T-helper 2 cell treated with Interferon-gamma antibody and Interleukin-4, amounts not matched to agents 5 μg/mL and 100 μg/mL, for 36 hours (primary cell): ENCODE measurements at regions not wholly inside any gene's neighbourhood (a gene's known extent, or its start where the extent isn't known, plus 50 kb on each side); places are given as distances from the start of the nearest gene placed in this dataset.
"Not testable (repeated sequence)": the region's sequence is repeated elsewhere in the genome, so short reads cannot be mapped to it uniquely, and the experiment has no call there.

Experiments used
- DNase-seq: peaks from one replicate; pipeline ENCODE4 v3.0.0; 2021; ENCODE audit warnings: low spot score
- H3K27ac Mint-ChIP-seq: one replicate; pipeline ENCODE4 v1.8.0; 2021; ENCODE audit warnings: mild to moderate bottlenecking, mixed read lengths
- H3K27me3 Mint-ChIP-seq: one replicate; pipeline ENCODE4 v1.8.0; 2021; ENCODE audit warnings: low read depth, mixed read lengths
- H3K36me3 Mint-ChIP-seq: one replicate; pipeline ENCODE4 v1.8.0; 2021; ENCODE audit warnings: low read depth, mixed read lengths
- H3K4me1 Mint-ChIP-seq: one replicate; pipeline ENCODE4 v1.8.0; 2021; ENCODE audit warnings: low read depth, mixed read lengths
- H3K4me3 Mint-ChIP-seq: one replicate; pipeline ENCODE4 v1.8.0; 2022; ENCODE audit warnings: mild to moderate bottlenecking, moderate library complexity, mixed read lengths
- H3K9me3 Mint-ChIP-seq: one replicate; pipeline ENCODE4 v1.8.0; 2021; ENCODE audit warnings: mixed read lengths

DNA sequence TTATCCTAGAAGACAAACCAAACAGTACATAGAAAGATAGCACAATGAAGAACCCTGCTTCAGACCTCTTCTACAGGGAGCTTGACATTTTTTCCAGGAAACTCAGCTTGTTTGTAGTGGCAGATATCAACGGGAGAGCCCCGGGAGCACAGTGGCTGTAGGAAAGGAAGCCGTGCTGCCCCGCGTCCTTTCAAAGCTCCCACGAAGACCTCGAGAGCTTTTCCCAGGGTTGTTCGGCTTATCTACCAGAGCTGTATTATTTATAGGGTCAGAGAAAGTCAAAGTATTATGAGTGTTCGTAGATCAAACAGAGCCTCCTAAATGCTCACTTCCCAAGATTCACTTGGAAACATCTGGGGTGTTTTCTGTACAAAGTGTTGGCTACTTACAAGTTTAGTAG is 167.1 kb upstream of the COPS8 start:
- Mint-ChIP-seq H3K9me3 (no peaks in the 10 kb centered on the region), H3K4me3 (no peak overlapping the region), H3K27ac (no peak overlapping the region), H3K27me3 (peaks cover 12% of the 10 kb centered on the region), H3K36me3 (no peaks in the 10 kb centered on the region), H3K4me1 (no peaks in the 10 kb centered on the region)
- no peak for DNase-seq

DNA sequence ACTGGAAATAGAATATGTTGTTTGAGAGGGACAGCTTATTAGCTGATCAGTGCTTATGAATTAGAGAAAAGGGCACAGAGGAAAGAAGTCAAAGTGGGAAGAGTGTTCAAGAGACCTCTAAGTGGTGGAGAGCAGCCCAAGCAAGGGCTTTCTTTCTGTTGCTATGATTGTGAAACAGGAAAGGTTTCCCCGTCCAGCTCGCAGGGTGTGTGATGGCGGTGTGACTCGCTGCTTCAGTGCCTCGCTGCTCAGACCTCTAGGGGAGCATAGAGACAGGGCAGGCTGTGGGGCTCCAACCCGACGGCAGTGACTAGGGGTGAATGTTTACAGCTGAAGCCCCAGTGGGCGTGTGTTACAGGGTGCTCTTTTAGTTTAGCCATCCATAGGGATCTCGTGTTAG is 166.5 kb upstream of the COPS8 start:
- Mint-ChIP-seq H3K27ac (no peak overlapping the region), H3K9me3 (no peaks in the 10 kb centered on the region), H3K27me3 (peaks cover 12% of the 10 kb centered on the region), H3K4me3 (no peak overlapping the region), H3K36me3 (no peaks in the 10 kb centered on the region), H3K4me1 (no peaks in the 10 kb centered on the region)
- DNase-seq, result no peak

GRCh38 chr2:236919801-236920379 is 165.8 kb upstream of the COPS8 start:
- peaks cover 12% of the 10 kb centered on the region for H3K27me3 Mint-ChIP-seq
- not testable (repeated sequence) for DNase-seq, H3K27ac Mint-ChIP-seq, H3K9me3 Mint-ChIP-seq, H3K4me1 Mint-ChIP-seq, H3K36me3 Mint-ChIP-seq, H3K4me3 Mint-ChIP-seq

DNA sequence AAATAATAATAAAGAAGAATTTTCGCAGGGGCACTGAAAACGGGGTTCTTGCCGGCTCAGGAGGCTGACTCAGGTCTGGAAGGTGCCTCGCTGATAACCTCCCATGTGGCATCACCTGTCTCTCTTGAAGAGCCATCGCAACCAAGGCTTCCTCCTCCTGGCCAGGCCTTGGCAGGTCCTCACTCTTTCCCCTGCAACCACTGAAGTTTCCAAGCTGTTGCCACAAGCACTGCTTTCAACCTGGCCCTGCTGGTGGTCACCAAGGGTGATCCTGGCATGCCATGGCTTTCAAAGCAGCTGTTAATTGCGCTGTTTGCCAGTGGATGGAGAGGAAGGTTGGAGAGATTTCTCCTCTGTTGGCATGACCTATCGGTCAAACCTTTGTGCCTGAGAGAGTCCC is 163.6 kb upstream of the COPS8 start:
- peaks cover 20% of the 10 kb centered on the region for H3K27me3 Mint-ChIP-seq
- H3K36me3 Mint-ChIP-seq, result no peaks in the 10 kb centered on the region
- no peak overlapping the region for H3K27ac Mint-ChIP-seq
- H3K4me3 Mint-ChIP-seq, result no peak overlapping the region
- H3K4me1 Mint-ChIP-seq, result no peaks in the 10 kb centered on the region
- no peak for DNase-seq
- H3K9me3 Mint-ChIP-seq, result no peaks in the 10 kb centered on the region

DNA sequence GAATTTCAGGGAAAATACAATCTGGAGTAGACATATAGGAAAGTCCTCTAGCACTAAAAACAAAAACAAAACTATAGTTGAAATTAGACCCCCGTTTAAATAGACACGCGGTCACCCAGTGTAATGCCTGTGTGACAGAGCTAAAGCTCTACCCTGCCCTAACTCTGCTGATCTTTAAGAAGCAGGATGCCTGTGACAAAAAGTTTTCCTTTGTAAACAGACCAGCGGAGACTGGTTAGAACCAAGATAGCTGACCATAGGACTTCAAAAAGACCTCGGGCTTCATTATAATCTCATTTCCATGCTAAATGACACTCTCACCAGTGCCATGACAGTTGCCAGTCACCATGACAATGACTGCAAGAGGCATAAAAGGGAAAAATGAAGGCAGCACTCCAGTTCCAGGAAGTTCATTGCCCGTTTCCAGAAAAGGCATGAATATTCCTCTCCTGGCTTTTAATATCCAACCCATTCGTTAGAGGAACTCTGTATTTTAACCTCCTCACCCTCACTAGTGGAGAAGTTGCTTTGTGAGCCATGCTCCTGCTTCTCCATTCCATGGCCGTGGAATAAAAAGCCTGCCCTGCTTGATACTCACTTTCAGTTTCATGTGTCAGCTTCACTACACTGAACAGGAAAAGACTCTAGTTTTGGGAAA is 157.2 kb upstream of the COPS8 start:
- Mint-ChIP-seq H3K27me3 (peaks cover 23% of the 10 kb centered on the region), H3K4me1 (peaks cover 2% of the 10 kb centered on the region)

GRCh38 chr2:236932831-236933361 is 152.8 kb upstream of the COPS8 start:
- Mint-ChIP-seq H3K4me1 (peaks cover 2% of the 10 kb centered on the region), H3K4me3 (no peak overlapping the region), H3K27ac (no peak overlapping the region), H3K36me3 (no peaks in the 10 kb centered on the region), H3K9me3 (no peaks in the 10 kb centered on the region), H3K27me3 (peaks cover 14% of the 10 kb centered on the region)
- no peak for DNase-seq

More for the DNA sequence above, 157.2 kb upstream of the COPS8 start:
- no peak for DNase-seq
- no peak overlapping the region for H3K27ac Mint-ChIP-seq
- H3K4me3 Mint-ChIP-seq, result peak overlapping the region; percentile 72
- no peaks in the 10 kb centered on the region for H3K36me3 Mint-ChIP-seq
- no peaks in the 10 kb centered on the region for H3K9me3 Mint-ChIP-seq

- Mint-ChIP-seq H3K9me3 (no peaks in the 10 kb centered on the region), H3K27ac (no peak overlapping the region), H3K4me3 (no peak overlapping the region), H3K4me1 (no peaks in the 10 kb centered on the region), H3K27me3 (peaks cover 8% of the 10 kb centered on the region), H3K36me3 (no peaks in the 10 kb centered on the region)
- DNase-seq, result no peak
Measured at GRCh38 chr2:236934166-236934565, 151.5 kb upstream of the COPS8 start.

- Mint-ChIP-seq H3K9me3 (no peaks in the 10 kb centered on the region), H3K27ac (no peak overlapping the region), H3K27me3 (peaks cover 8% of the 10 kb centered on the region), H3K36me3 (no peaks in the 10 kb centered on the region), H3K4me3 (no peak overlapping the region), H3K4me1 (no peaks in the 10 kb centered on the region)
- no peak for DNase-seq
Measured at GRCh38 chr2:236934656-236935055, 151.0 kb upstream of the COPS8 start.

DNA sequence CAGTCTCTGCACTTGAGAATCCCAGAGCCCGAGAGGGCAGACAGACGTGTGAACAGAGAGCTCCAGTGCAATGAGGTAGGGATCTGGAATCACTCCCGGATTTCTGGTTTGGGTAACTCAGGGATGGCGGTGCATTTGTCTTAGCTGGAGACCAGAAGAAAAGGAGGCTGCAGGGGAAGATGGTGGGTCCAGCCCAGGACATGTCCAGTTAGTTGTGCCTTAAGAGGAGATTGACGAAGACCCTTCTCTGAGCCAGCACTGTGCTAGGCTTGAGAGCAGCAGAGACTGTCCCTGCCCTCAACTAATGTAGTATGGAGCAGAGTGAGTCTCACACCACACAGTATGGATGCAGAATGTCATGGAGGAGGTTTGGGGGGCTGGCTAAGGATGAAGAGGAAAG is 150.6 kb upstream of the COPS8 start:
- no peak for DNase-seq
- Mint-ChIP-seq H3K4me3 (no peak overlapping the region), H3K9me3 (no peaks in the 10 kb centered on the region), H3K27me3 (peaks cover 8% of the 10 kb centered on the region), H3K36me3 (no peaks in the 10 kb centered on the region), H3K27ac (no peak overlapping the region), H3K4me1 (no peaks in the 10 kb centered on the region)

DNA sequence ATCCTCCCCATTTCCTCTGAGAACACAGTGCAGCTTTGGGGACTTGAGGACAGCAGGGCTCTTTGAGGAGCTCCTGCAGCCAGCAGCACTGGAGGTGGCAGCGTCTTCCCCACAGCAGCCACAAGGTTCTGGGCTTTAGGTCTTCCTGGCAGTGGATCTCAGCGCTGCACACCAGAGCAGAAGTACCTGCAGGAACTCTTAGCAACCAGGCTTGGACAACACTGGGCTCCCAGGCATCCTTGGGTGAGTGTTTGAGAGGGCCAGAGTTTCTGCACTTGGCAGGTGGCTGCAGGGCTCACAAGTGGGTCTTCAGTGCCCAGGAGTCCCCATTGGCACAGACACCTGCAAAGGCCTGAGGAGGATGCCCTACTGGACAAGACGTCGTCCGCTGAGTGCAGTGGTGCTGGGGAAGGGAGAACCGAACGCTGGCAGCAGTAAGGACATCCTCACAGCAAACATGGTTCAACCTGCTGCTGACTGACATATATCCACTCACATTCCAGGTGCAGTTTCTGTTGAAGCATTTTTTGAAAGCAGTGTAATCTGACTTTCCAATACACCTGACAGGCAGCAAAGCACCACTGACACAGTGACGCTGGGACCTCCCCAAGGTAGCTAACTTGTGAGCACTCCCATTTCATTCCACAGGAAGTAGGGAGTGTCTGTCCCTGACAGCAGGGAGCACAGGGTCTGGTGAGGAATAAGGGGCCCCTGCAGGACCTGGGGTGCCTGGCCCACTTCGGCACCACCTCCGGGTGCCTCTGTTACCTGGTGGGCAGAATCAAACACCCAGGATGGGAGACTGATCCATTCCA is 149.9 kb upstream of the COPS8 start:
- H3K4me1 Mint-ChIP-seq, result no peaks in the 10 kb centered on the region
- no peak for DNase-seq
- no peak overlapping the region for H3K27ac Mint-ChIP-seq
- H3K9me3 Mint-ChIP-seq, result no peaks in the 10 kb centered on the region
- H3K36me3 Mint-ChIP-seq, result no peaks in the 10 kb centered on the region
- peaks cover 8% of the 10 kb centered on the region for H3K27me3 Mint-ChIP-seq
- no peak overlapping the region for H3K4me3 Mint-ChIP-seq

- Mint-ChIP-seq H3K4me3 (no peak overlapping the region), H3K36me3 (no peaks in the 10 kb centered on the region), H3K27ac (no peak overlapping the region), H3K27me3 (peaks cover 8% of the 10 kb centered on the region), H3K4me1 (no peaks in the 10 kb centered on the region), H3K9me3 (no peaks in the 10 kb centered on the region)
- DNase-seq, result no peak
Measured at GRCh38 chr2:236936446-236936940, 149.2 kb upstream of the COPS8 start.

DNA sequence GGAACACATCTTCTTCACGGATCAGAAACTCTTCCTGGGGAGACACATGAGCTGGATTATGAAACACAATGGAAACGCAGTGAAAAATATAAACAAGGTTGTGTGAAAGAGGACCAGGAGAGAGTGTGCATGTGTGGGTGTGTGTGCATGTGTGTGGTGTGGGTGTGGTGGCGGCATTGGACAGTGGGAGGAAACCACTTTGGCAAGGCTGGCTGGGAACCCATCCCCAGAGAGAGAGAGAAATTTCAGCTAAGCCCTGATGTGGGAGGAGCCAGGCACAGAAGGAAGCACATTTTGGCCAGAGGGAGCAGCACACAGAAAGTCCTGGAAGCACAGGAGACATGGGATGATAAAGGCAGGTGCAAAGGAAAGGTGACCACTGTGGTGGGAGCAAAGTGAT is 147.6 kb upstream of the COPS8 start:
- Mint-ChIP-seq H3K27ac (no peak overlapping the region), H3K36me3 (no peaks in the 10 kb centered on the region), H3K27me3 (peaks cover 5% of the 10 kb centered on the region), H3K4me1 (no peaks in the 10 kb centered on the region), H3K4me3 (no peak overlapping the region), H3K9me3 (no peaks in the 10 kb centered on the region)
- no peak for DNase-seq

GRCh38 chr2:236939271-236939670 is 146.4 kb upstream of the COPS8 start:
- Mint-ChIP-seq H3K4me1 (no peaks in the 10 kb centered on the region), H3K36me3 (no peaks in the 10 kb centered on the region), H3K27me3 (peaks cover 5% of the 10 kb centered on the region), H3K9me3 (no peaks in the 10 kb centered on the region), H3K4me3 (no peak overlapping the region), H3K27ac (no peak overlapping the region)
- no peak for DNase-seq

DNA sequence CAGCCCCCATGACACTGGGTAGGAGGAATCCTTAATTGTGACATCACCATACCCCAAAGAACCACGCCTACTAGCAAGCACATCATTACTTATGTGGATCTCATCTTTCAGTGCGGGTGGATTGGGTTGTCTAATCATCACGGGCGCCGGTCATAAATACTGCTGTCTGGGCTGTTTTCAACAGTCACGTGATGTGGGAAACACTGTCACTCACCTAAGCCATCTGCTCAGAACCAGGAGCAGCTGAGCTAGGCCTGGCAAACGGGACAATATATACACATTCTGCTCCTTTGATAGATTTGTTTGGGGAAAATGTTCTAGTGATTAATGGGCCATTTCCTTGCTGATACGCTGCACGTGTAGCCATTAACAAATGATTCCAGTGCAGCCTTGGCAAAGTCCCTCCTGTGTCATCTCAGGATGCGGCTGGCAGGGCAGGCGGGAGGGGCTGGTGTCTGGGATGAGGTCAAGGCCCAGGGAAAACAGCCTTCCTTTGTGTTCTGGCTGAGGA is 145.9 kb upstream of the COPS8 start:
- Mint-ChIP-seq H3K27me3 (peaks cover 3% of the 10 kb centered on the region), H3K27ac (no peak overlapping the region), H3K4me3 (no peak overlapping the region), H3K9me3 (no peaks in the 10 kb centered on the region), H3K36me3 (no peaks in the 10 kb centered on the region), H3K4me1 (no peaks in the 10 kb centered on the region)
- DNase-seq, result no peak
